Peyer's patch (tissue), 4 donors: ENCODE measurements at regions not wholly inside any gene's neighbourhood (a gene's known extent, or its start where the extent isn't known, plus 50 kb on each side); places are given as distances from the start of the nearest gene placed in this dataset.

Experiments
- POLR2A ChIP-seq, 2 donors: fragments of 450-650 bp; IDR thresholded peaks; one replicate each; pipeline ENCODE4 v1.5.1; 2017; ENCODE audit warnings: antibody characterized with exemption in 2 of 2, mild to moderate bottlenecking in 2 of 2, moderate library complexity in 2 of 2
- TF ChIP-seq, protein P1 (sequence below), 6 experiments: fragments of 450-650 bp in 4 of 6; fragments of 200-600 bp in 2 of 6; sonication (generic) in 1 of 6; IDR thresholded peaks; one replicate each; pipeline ENCODE4 v1.5.1; 2017 to 2019; ENCODE audit warnings: antibody characterized with exemption in 6 of 6, mild to moderate bottlenecking in 3 of 6, moderate library complexity in 1 of 6

DNA sequence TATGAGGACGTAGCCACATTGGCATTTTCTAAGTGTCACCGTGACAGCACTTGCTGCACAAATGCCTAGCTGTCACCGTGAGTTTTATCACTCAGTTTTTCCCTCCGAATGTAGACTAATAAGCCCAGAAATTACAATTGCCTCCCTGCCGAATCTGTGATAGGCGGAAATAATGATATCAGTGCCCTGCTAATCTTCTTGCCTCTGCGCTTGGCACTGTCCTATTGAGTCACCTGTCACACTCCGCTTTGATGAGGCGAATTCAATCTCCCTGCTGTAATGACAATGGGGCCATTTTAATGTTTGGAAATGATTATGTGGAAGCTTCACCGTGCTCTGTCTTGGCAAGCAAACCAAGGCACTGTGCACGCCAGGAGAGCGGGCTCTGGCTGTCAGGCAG, 112.8 kb downstream of the LINC00237 start:
- TF ChIP-seq, protein P1, sequence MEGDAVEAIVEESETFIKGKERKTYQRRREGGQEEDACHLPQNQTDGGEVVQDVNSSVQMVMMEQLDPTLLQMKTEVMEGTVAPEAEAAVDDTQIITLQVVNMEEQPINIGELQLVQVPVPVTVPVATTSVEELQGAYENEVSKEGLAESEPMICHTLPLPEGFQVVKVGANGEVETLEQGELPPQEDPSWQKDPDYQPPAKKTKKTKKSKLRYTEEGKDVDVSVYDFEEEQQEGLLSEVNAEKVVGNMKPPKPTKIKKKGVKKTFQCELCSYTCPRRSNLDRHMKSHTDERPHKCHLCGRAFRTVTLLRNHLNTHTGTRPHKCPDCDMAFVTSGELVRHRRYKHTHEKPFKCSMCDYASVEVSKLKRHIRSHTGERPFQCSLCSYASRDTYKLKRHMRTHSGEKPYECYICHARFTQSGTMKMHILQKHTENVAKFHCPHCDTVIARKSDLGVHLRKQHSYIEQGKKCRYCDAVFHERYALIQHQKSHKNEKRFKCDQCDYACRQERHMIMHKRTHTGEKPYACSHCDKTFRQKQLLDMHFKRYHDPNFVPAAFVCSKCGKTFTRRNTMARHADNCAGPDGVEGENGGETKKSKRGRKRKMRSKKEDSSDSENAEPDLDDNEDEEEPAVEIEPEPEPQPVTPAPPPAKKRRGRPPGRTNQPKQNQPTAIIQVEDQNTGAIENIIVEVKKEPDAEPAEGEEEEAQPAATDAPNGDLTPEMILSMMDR (IDR thresholded peaks at IDR 0.05), result no peak
- no peak for TF ChIP-seq POLR2A (IDR thresholded peaks at IDR 0.05)
